Muscle of leg (tissue), 3 donors: ENCODE measurements at regions not wholly inside any gene's neighbourhood (a gene's known extent, or its start where the extent isn't known, plus 50 kb on each side); places are given as distances from the start of the nearest gene placed in this dataset.
"Not testable (repeated sequence)": the region's sequence is repeated elsewhere in the genome, so short reads cannot be mapped to it uniquely, and the experiment has no call there.

Experiments used
- DNase-seq: peaks from one replicate; pipeline ENCODE4 v3.0.0; 2013
- H3K27ac ChIP-seq: one replicate; pipeline ENCODE4 v1.5.1; 2013; ENCODE audit warnings: mild to moderate bottlenecking, low read length, control low read depth
- H3K27me3 ChIP-seq: one replicate; pipeline ENCODE4 v1.6.1; 2013; ENCODE audit warnings: low read length; ENCODE audit not compliant: control insufficient read depth, insufficient read depth
- H3K36me3 ChIP-seq: one replicate; pipeline ENCODE4 v1.6.1; 2013; ENCODE audit warnings: low read length; ENCODE audit not compliant: control insufficient read depth, insufficient read depth
- H3K4me1 ChIP-seq: one replicate; pipeline ENCODE4 v1.6.1; 2013; ENCODE audit warnings: low read length; ENCODE audit not compliant: control insufficient read depth, insufficient read depth
- H3K4me3 ChIP-seq: one replicate; pipeline ENCODE4 v1.5.1; 2013; ENCODE audit warnings: low read length, control low read depth
- H3K9me3 ChIP-seq: replicated peaks from 2 replicates; pipeline ENCODE4 v1.6.1; 2013; ENCODE audit warnings: low read depth, low read length; ENCODE audit not compliant: control insufficient read depth
- WGBS: methylation state at CpG from one replicate; pipeline ENCODE4 v1.1.5; 2013; ENCODE audit warnings: missing lambda C conversion rate; ENCODE audit not compliant: insufficient coverage; 5-methylcytosine and 5-hydroxymethylcytosine counted together

GRCh38 chr5:110812639-110813038 is 73.8 kb downstream of the SLC25A46 start:
- Histone ChIP-seq H3K27me3 (no peaks in the 10 kb centered on the region), H3K36me3 (no peaks in the 10 kb centered on the region), H3K4me3 (no peak overlapping the region), H3K9me3 (peaks cover 3% of the 10 kb centered on the region), H3K4me1 (peaks cover 3% of the 10 kb centered on the region), H3K27ac (no peak overlapping the region)
- WGBS, result no CpG with 5 or more reads among the region's 3 CpGs
- no peak for DNase-seq

GRCh38 chr5:110815916-110816605 is 77.3 kb downstream of the SLC25A46 start:
- no CpG with 5 or more reads among the region's 1 CpG for WGBS
- H3K9me3 ChIP-seq, result peaks cover 3% of the 10 kb centered on the region
- no peaks in the 10 kb centered on the region for H3K27me3 ChIP-seq
- no peak overlapping the region for H3K4me3 ChIP-seq
- H3K4me1 ChIP-seq, result no peaks in the 10 kb centered on the region
- no peaks in the 10 kb centered on the region for H3K36me3 ChIP-seq
- DNase-seq, result peak; percentile 8
- no peak overlapping the region for H3K27ac ChIP-seq

GRCh38 chr5:110817459-110817858 is 78.7 kb downstream of the SLC25A46 start:
- whole genome bisulfite sequencing, result 69% methylated on average over 2 of the region's 7 CpGs
- Histone ChIP-seq H3K9me3 (no peaks in the 10 kb centered on the region), H3K4me1 (no peaks in the 10 kb centered on the region), H3K36me3 (no peaks in the 10 kb centered on the region), H3K4me3 (no peak overlapping the region), H3K27ac (no peak overlapping the region), H3K27me3 (no peaks in the 10 kb centered on the region)
- peak; percentile 66 for DNase-seq

- Histone ChIP-seq H3K4me1 (no peaks in the 10 kb centered on the region), H3K36me3 (no peaks in the 10 kb centered on the region), H3K9me3 (peaks cover 21% of the 10 kb centered on the region), H3K27ac (no peak overlapping the region), H3K27me3 (no peaks in the 10 kb centered on the region), H3K4me3 (no peak overlapping the region)
- 97% methylated on average over 4 of the region's 5 CpGs for WGBS
- DNase-seq, result peak; percentile 16
These were observed 84.8 kb downstream of the SLC25A46 start for GRCh38 chr5:110823571-110823970.

GRCh38 chr5:110824936-110825441 is 86.2 kb downstream of the SLC25A46 start:
- DNase-seq, result no peak
- Histone ChIP-seq H3K27me3 (no peaks in the 10 kb centered on the region), H3K4me3 (no peak overlapping the region), H3K9me3 (peaks cover 23% of the 10 kb centered on the region), H3K27ac (no peak overlapping the region), H3K36me3 (no peaks in the 10 kb centered on the region), H3K4me1 (no peaks in the 10 kb centered on the region)
- WGBS, result no CpG with 5 or more reads among the region's 3 CpGs

GRCh38 chr5:110832683-110833082 is 93.9 kb downstream of the SLC25A46 start:
- Histone ChIP-seq H3K27ac (no peak overlapping the region), H3K9me3 (peaks cover 4% of the 10 kb centered on the region), H3K4me3 (no peak overlapping the region), H3K4me1 (peaks cover 2% of the 10 kb centered on the region), H3K27me3 (no peaks in the 10 kb centered on the region), H3K36me3 (no peaks in the 10 kb centered on the region)
- no peak for DNase-seq
- WGBS, result 89% methylated on average over 3 of the region's 4 CpGs

- not testable (repeated sequence) for H3K4me3 ChIP-seq, H3K27ac ChIP-seq, H3K27me3 ChIP-seq, DNase-seq, H3K9me3 ChIP-seq, H3K36me3 ChIP-seq, H3K4me1 ChIP-seq
- WGBS, result no CpG with 5 or more reads among the region's 4 CpGs
These were observed 96.1 kb downstream of the SLC25A46 start for GRCh38 chr5:110834933-110835332.

- peak; percentile 87 for DNase-seq
- no peaks in the 10 kb centered on the region for H3K9me3 ChIP-seq
These were observed 98.0 kb downstream of the SLC25A46 start for GRCh38 chr5:110836851-110837250.

GRCh38 chr5:110838357-110838756 is 99.5 kb downstream of the SLC25A46 start:
- not testable (repeated sequence) for H3K4me3 ChIP-seq, H3K27me3 ChIP-seq, H3K9me3 ChIP-seq, H3K27ac ChIP-seq, H3K36me3 ChIP-seq, H3K4me1 ChIP-seq, DNase-seq
- WGBS, result 66% methylated on average over 3 of the region's 3 CpGs

More at GRCh38 chr5:110836851-110837250, 98.0 kb downstream of the SLC25A46 start:
- Histone ChIP-seq H3K36me3 (no peaks in the 10 kb centered on the region), H3K27ac (peak overlapping the region; percentile 35), H3K27me3 (no peaks in the 10 kb centered on the region), H3K4me1 (peaks cover 2% of the 10 kb centered on the region), H3K4me3 (no peak overlapping the region)
- 17% methylated on average over 1 of the region's 1 CpG for WGBS

- Histone ChIP-seq H3K27me3 (no peaks in the 10 kb centered on the region), H3K4me1 (peaks cover 2% of the 10 kb centered on the region), H3K4me3 (no peak overlapping the region), H3K27ac (no peak overlapping the region), H3K36me3 (no peaks in the 10 kb centered on the region), H3K9me3 (no peaks in the 10 kb centered on the region)
- peak; percentile 64 for DNase-seq
- WGBS, result no CpG with 5 or more reads among the region's 3 CpGs
These were observed 100.2 kb downstream of the SLC25A46 start for GRCh38 chr5:110838961-110839360.
